Spleen (tissue), 7 donors: ENCODE measurements at regions not wholly inside any gene's neighbourhood (a gene's known extent, or its start where the extent isn't known, plus 50 kb on each side); places are given as distances from the start of the nearest gene placed in this dataset.

Experiments
- CTCF ChIP-seq, 11 experiments: fragments of 200-600 bp in 7 of 11; fragments of 450-650 bp in 4 of 11; sonication (generic) in 4 of 11; IDR thresholded peaks in 8 of 11; conservative IDR thresholded peaks in 3 of 11; 1 replicate in 7 of 11; 2 replicates in 4 of 11; pipeline versions ENCODE4 v1.4.0 to v1.8.0; 2016 to 2021; ENCODE audit warnings: antibody characterized with exemption in 11 of 11, inconsistent platforms in 4 of 11, mild to moderate bottlenecking in 1 of 11
- POLR2A ChIP-seq, 3 donors: fragments of 450-650 bp; IDR thresholded peaks; one replicate each; pipeline ENCODE4 v1.5.1; 2017; ENCODE audit warnings: antibody characterized with exemption in 3 of 3, mild to moderate bottlenecking in 1 of 3
- donor health status: DM: no; HTN: no; CAD: no; lungs with moderate emphysema.
- donor health status: DM: no; HTN: no; CAD: no.
- donor health status: DM: no; HTN: no; CAD: no.

- no peak for TF ChIP-seq POLR2A (IDR thresholded peaks at IDR 0.05)
- no peak for TF ChIP-seq CTCF (IDR thresholded peaks at IDR 0.05 in 8 of 11, conservative IDR thresholded peaks at IDR 0.05 in 3 of 11)
Measured at GRCh38 chr15:96767703-96768434, 437.4 kb downstream of the NR2F2 start.
